Activated naive CD8-positive, alpha-beta T cell treated with anti-CD3 and anti-CD28 coated beads, Interleukin-2, amount 50 U/mL, for 24 hours (primary cell): ENCODE measurements at regions not wholly inside any gene's neighbourhood (a gene's known extent, or its start where the extent isn't known, plus 50 kb on each side); places are given as distances from the start of the nearest gene placed in this dataset.
"Not testable (repeated sequence)": the region's sequence is repeated elsewhere in the genome, so short reads cannot be mapped to it uniquely, and the experiment has no call there.

ENCODE experiments used
- ATAC-seq: fragments of 150-1000 bp; cut with Tn5 transposase; one replicate; pipeline ENCODE4 v1.10.0; 2021
- DNase-seq: peaks from one replicate; pipeline ENCODE4 v3.0.0; 2021
- H3K27ac Mint-ChIP-seq: one replicate; pipeline ENCODE4 v1.8.0; 2021; ENCODE audit warnings: mild to moderate bottlenecking, mixed read lengths
- H3K27me3 Mint-ChIP-seq: one replicate; pipeline ENCODE4 v1.8.0; 2021; ENCODE audit warnings: mixed read lengths
- H3K36me3 Mint-ChIP-seq: one replicate; pipeline ENCODE4 v1.8.0; 2021; ENCODE audit warnings: low read depth, mixed read lengths
- H3K4me1 Mint-ChIP-seq: one replicate; pipeline ENCODE4 v1.8.0; 2021; ENCODE audit warnings: mixed read lengths
- H3K4me3 Mint-ChIP-seq: one replicate; pipeline ENCODE4 v1.8.0; 2021; ENCODE audit warnings: mild to moderate bottlenecking, moderate library complexity, mixed read lengths
- H3K9me3 Mint-ChIP-seq: one replicate; pipeline ENCODE4 v1.8.0; 2021; ENCODE audit warnings: mixed read lengths

GRCh38 chr5:28408651-28409050, 1370.3 kb upstream of the CDH9 start:
- ATAC-seq, result no peak

GRCh38 chr5:28408186-28408585, 1369.8 kb upstream of the CDH9 start:
- Mint-ChIP-seq H3K4me1 (no peaks in the 10 kb centered on the region), H3K36me3 (no peaks in the 10 kb centered on the region), H3K27me3 (no peaks in the 10 kb centered on the region), H3K27ac (no peak overlapping the region), H3K9me3 (peaks cover 14% of the 10 kb centered on the region), H3K4me3 (no peak overlapping the region)
- ATAC-seq (no peak), DNase-seq (no peak)

More at GRCh38 chr5:28408651-28409050, 1370.3 kb upstream of the CDH9 start:
- Mint-ChIP-seq H3K4me3 (no peak overlapping the region), H3K4me1 (no peaks in the 10 kb centered on the region), H3K36me3 (no peaks in the 10 kb centered on the region), H3K27ac (no peak overlapping the region), H3K27me3 (no peaks in the 10 kb centered on the region), H3K9me3 (peaks cover 14% of the 10 kb centered on the region)
- DNase-seq, result no peak

GRCh38 chr5:28404363-28405071, 1366.1 kb upstream of the CDH9 start:
- DNase-seq (no peak), ATAC-seq (no peak)
- Mint-ChIP-seq H3K27ac (no peak overlapping the region), H3K4me3 (no peak overlapping the region), H3K36me3 (no peaks in the 10 kb centered on the region), H3K9me3 (peaks cover 10% of the 10 kb centered on the region), H3K4me1 (no peaks in the 10 kb centered on the region), H3K27me3 (no peaks in the 10 kb centered on the region)

GRCh38 chr5:28403846-28404245, 1365.5 kb upstream of the CDH9 start:
- ATAC-seq, result no peak
- H3K4me3 Mint-ChIP-seq, result no peak overlapping the region
- no peaks in the 10 kb centered on the region for H3K27me3 Mint-ChIP-seq
- no peak for DNase-seq
- H3K27ac Mint-ChIP-seq, result no peak overlapping the region
- H3K9me3 Mint-ChIP-seq, result peaks cover 10% of the 10 kb centered on the region
- no peaks in the 10 kb centered on the region for H3K36me3 Mint-ChIP-seq
- H3K4me1 Mint-ChIP-seq, result no peaks in the 10 kb centered on the region

GRCh38 chr5:28402590-28403301, 1364.4 kb upstream of the CDH9 start:
- Mint-ChIP-seq H3K27me3 (no peaks in the 10 kb centered on the region), H3K27ac (no peak overlapping the region)
- no peak for ATAC-seq

GRCh38 chr5:28400076-28400475, 1361.7 kb upstream of the CDH9 start:
- ATAC-seq (no peak), DNase-seq (no peak)
- no peaks in the 10 kb centered on the region for H3K4me1 Mint-ChIP-seq
- H3K27me3 Mint-ChIP-seq, result no peaks in the 10 kb centered on the region
- H3K4me3 Mint-ChIP-seq, result no peak overlapping the region
- no peak overlapping the region for H3K27ac Mint-ChIP-seq
- peaks cover 6% of the 10 kb centered on the region for H3K9me3 Mint-ChIP-seq
- no peaks in the 10 kb centered on the region for H3K36me3 Mint-ChIP-seq

More at GRCh38 chr5:28402590-28403301, 1364.4 kb upstream of the CDH9 start:
- H3K36me3 Mint-ChIP-seq, result no peaks in the 10 kb centered on the region
- H3K4me3 Mint-ChIP-seq, result no peak overlapping the region
- peaks cover 13% of the 10 kb centered on the region for H3K9me3 Mint-ChIP-seq
- H3K4me1 Mint-ChIP-seq, result no peaks in the 10 kb centered on the region
- DNase-seq, result no peak

GRCh38 chr5:28399211-28399610, 1360.8 kb upstream of the CDH9 start:
- Mint-ChIP-seq H3K36me3 (no peaks in the 10 kb centered on the region), H3K9me3 (peaks cover 6% of the 10 kb centered on the region), H3K27ac (no peak overlapping the region), H3K4me3 (no peak overlapping the region), H3K4me1 (no peaks in the 10 kb centered on the region), H3K27me3 (no peaks in the 10 kb centered on the region)
- DNase-seq, result no peak
- no peak for ATAC-seq

- Mint-ChIP-seq H3K4me3 (no peak overlapping the region), H3K9me3 (peaks cover 6% of the 10 kb centered on the region), H3K36me3 (no peaks in the 10 kb centered on the region), H3K27me3 (no peaks in the 10 kb centered on the region), H3K4me1 (no peaks in the 10 kb centered on the region), H3K27ac (no peak overlapping the region)
- DNase-seq, result no peak
- ATAC-seq, result no peak
These were observed 1359.8 kb upstream of the CDH9 start for GRCh38 chr5:28398185-28398584.

- no peaks in the 10 kb centered on the region for H3K4me1 Mint-ChIP-seq
- H3K36me3 Mint-ChIP-seq, result no peaks in the 10 kb centered on the region
- no peak for DNase-seq
- no peak overlapping the region for H3K4me3 Mint-ChIP-seq
- H3K27ac Mint-ChIP-seq, result no peak overlapping the region
- no peak for ATAC-seq
- no peaks in the 10 kb centered on the region for H3K27me3 Mint-ChIP-seq
- peaks cover 13% of the 10 kb centered on the region for H3K9me3 Mint-ChIP-seq
These were observed 1359.1 kb upstream of the CDH9 start for GRCh38 chr5:28397502-28397941.

GRCh38 chr5:28391277-28391676, 1352.9 kb upstream of the CDH9 start:
- peaks cover 10% of the 10 kb centered on the region for H3K9me3 Mint-ChIP-seq
- H3K4me1 Mint-ChIP-seq, result no peaks in the 10 kb centered on the region
- H3K27ac Mint-ChIP-seq, result no peak overlapping the region
- H3K36me3 Mint-ChIP-seq, result no peaks in the 10 kb centered on the region
- H3K27me3 Mint-ChIP-seq, result no peaks in the 10 kb centered on the region
- DNase-seq (no peak), ATAC-seq (no peak)
- H3K4me3 Mint-ChIP-seq, result no peak overlapping the region

GRCh38 chr5:28390341-28390740, 1352.0 kb upstream of the CDH9 start:
- Mint-ChIP-seq H3K27ac (no peak overlapping the region), H3K4me3 (no peak overlapping the region), H3K36me3 (no peaks in the 10 kb centered on the region), H3K9me3 (peaks cover 10% of the 10 kb centered on the region), H3K27me3 (no peaks in the 10 kb centered on the region), H3K4me1 (no peaks in the 10 kb centered on the region)
- ATAC-seq, result no peak
- DNase-seq, result no peak

- not testable (repeated sequence) for H3K4me3 Mint-ChIP-seq, H3K4me1 Mint-ChIP-seq, H3K27ac Mint-ChIP-seq, H3K9me3 Mint-ChIP-seq, H3K36me3 Mint-ChIP-seq, ATAC-seq, H3K27me3 Mint-ChIP-seq, DNase-seq
These were observed 1351.3 kb upstream of the CDH9 start for GRCh38 chr5:28389727-28390126.

- Mint-ChIP-seq H3K9me3 (peaks cover 10% of the 10 kb centered on the region), H3K36me3 (no peaks in the 10 kb centered on the region), H3K4me1 (no peaks in the 10 kb centered on the region), H3K4me3 (no peak overlapping the region), H3K27ac (no peak overlapping the region), H3K27me3 (no peaks in the 10 kb centered on the region)
- no peak for ATAC-seq
- DNase-seq, result no peak
These were observed 1350.0 kb upstream of the CDH9 start for GRCh38 chr5:28388428-28388827.

GRCh38 chr5:28386712-28387111, 1348.3 kb upstream of the CDH9 start:
- no peak for DNase-seq
- Mint-ChIP-seq H3K27ac (no peak overlapping the region), H3K27me3 (no peaks in the 10 kb centered on the region), H3K4me3 (no peak overlapping the region), H3K4me1 (no peaks in the 10 kb centered on the region), H3K36me3 (no peaks in the 10 kb centered on the region), H3K9me3 (peaks cover 14% of the 10 kb centered on the region)
- no peak for ATAC-seq

GRCh38 chr5:28380167-28380566, 1341.8 kb upstream of the CDH9 start:
- no peaks in the 10 kb centered on the region for H3K27me3 Mint-ChIP-seq
- H3K27ac Mint-ChIP-seq, result no peak overlapping the region
- ATAC-seq, result no peak
- peaks cover 17% of the 10 kb centered on the region for H3K9me3 Mint-ChIP-seq
- H3K4me3 Mint-ChIP-seq, result no peak overlapping the region
- no peaks in the 10 kb centered on the region for H3K36me3 Mint-ChIP-seq
- no peaks in the 10 kb centered on the region for H3K4me1 Mint-ChIP-seq
- no peak for DNase-seq
